Tibial nerve (tissue), 4 donors: ENCODE measurements at regions not wholly inside any gene's neighbourhood (a gene's known extent, or its start where the extent isn't known, plus 50 kb on each side); places are given as distances from the start of the nearest gene placed in this dataset.

Experiments
- DNase-seq, 2 donors: peaks; one replicate each; pipeline ENCODE4 v3.0.0-alpha.2; 2019; ENCODE audit warnings: low spot score in 2 of 2
- H3K27ac ChIP-seq, 4 donors: fragments of 200-600 bp; sonication (generic) in 3 of 4; one replicate each; pipeline ENCODE4 v1.5.1; 2017 to 2019; ENCODE audit warnings: mild to moderate bottlenecking in 1 of 4
- H3K27me3 ChIP-seq, 2 donors: fragments of 200-600 bp; sonication (generic) in 1 of 2; one replicate each; pipeline versions ENCODE4 v1.5.1 to v1.6.0; 2017 to 2019
- H3K36me3 ChIP-seq, 3 donors: fragments of 200-600 bp; sonication (generic); one replicate each; pipeline ENCODE4 v1.5.1; 2018 to 2019
- H3K4me1 ChIP-seq, 4 donors: fragments of 200-600 bp; sonication (generic) in 3 of 4; one replicate each; pipeline ENCODE4 v1.5.1; 2017 to 2019
- H3K4me3 ChIP-seq, 4 donors: fragments of 200-600 bp; sonication (generic) in 3 of 4; one replicate each; pipeline ENCODE4 v1.5.1; 2017 to 2019; ENCODE audit warnings: mild to moderate bottlenecking in 1 of 4, moderate library complexity in 1 of 4
- H3K9me3 ChIP-seq, 4 donors: fragments of 200-600 bp; sonication (generic) in 3 of 4; one replicate each; pipeline ENCODE4 v1.5.1; 2017 to 2019
- EP300 ChIP-seq, 2 donors: sonication (generic); formaldehyde crosslinking; IDR thresholded peaks; one replicate each; pipeline ENCODE4 v1.6.1; 2017; ENCODE audit warnings: antibody characterized with exemption in 2 of 2, mild to moderate bottlenecking in 1 of 2
- POLR2A ChIP-seq, 2 donors: fragments of 450-650 bp; IDR thresholded peaks; one replicate each; pipeline ENCODE4 v1.6.1; 2017; ENCODE audit warnings: antibody characterized with exemption in 2 of 2, mild to moderate bottlenecking in 2 of 2, moderate library complexity in 2 of 2
- WGBS, 2 donors: methylation state at CpG; one replicate each; pipeline ENCODE4 v1.1.5; 2018; 5-methylcytosine and 5-hydroxymethylcytosine counted together
- TF ChIP-seq, protein P1 (sequence below), 5 experiments: fragments of 200-600 bp in 3 of 5; fragments of 450-650 bp in 2 of 5; sonication (generic) in 3 of 5; IDR thresholded peaks; one replicate each; pipeline ENCODE4 v1.5.1; 2016 to 2019; ENCODE audit warnings: antibody characterized with exemption in 5 of 5, mild to moderate bottlenecking in 3 of 5, moderate library complexity in 2 of 5

GRCh38 chr5:74560245-74560644, 80.3 kb downstream of the ENC1 start:
- DNase-seq: no peak
- H3K36me3 ChIP-seq: no peaks in the 10 kb centered on the region
- no peak overlapping the region for H3K4me3 ChIP-seq
- H3K9me3 ChIP-seq: no peaks in the 10 kb centered on the region
- H3K27me3 ChIP-seq: no peaks in the 10 kb centered on the region
- no peak overlapping the region for H3K27ac ChIP-seq
- no peak for TF ChIP-seq POLR2A (IDR thresholded peaks at IDR 0.05)
- TF ChIP-seq, protein P1, sequence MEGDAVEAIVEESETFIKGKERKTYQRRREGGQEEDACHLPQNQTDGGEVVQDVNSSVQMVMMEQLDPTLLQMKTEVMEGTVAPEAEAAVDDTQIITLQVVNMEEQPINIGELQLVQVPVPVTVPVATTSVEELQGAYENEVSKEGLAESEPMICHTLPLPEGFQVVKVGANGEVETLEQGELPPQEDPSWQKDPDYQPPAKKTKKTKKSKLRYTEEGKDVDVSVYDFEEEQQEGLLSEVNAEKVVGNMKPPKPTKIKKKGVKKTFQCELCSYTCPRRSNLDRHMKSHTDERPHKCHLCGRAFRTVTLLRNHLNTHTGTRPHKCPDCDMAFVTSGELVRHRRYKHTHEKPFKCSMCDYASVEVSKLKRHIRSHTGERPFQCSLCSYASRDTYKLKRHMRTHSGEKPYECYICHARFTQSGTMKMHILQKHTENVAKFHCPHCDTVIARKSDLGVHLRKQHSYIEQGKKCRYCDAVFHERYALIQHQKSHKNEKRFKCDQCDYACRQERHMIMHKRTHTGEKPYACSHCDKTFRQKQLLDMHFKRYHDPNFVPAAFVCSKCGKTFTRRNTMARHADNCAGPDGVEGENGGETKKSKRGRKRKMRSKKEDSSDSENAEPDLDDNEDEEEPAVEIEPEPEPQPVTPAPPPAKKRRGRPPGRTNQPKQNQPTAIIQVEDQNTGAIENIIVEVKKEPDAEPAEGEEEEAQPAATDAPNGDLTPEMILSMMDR (IDR thresholded peaks at IDR 0.05): no peak
- no peak for TF ChIP-seq EP300 (IDR thresholded peaks at IDR 0.05)
- H3K4me1 ChIP-seq: peaks cover 0 to 5% (median 0%) of the 10 kb centered on the region in 4 donors

GRCh38 chr5:74556631-74557595, 83.6 kb downstream of the ENC1 start:
- H3K9me3 ChIP-seq: no peaks in the 10 kb centered on the region
- no peak overlapping the region for H3K27ac ChIP-seq
- no peaks in the 10 kb centered on the region for H3K36me3 ChIP-seq
- DNase-seq: no peak
- peaks cover 0 to 5% (median 0%) of the 10 kb centered on the region in 4 donors for H3K4me1 ChIP-seq
- WGBS, 2 donors: 54 to 70% methylated on average over 6 of the region's 6 CpGs
- H3K27me3 ChIP-seq: no peaks in the 10 kb centered on the region
- TF ChIP-seq, protein P1 (IDR thresholded peaks at IDR 0.05): no peak
- TF ChIP-seq EP300 (IDR thresholded peaks at IDR 0.05) (no peak), POLR2A (IDR thresholded peaks at IDR 0.05) (no peak)
- H3K4me3 ChIP-seq: no peak overlapping the region

GRCh38 chr5:74556006-74556405, 84.5 kb downstream of the ENC1 start:
- Histone ChIP-seq H3K27me3 (no peaks in the 10 kb centered on the region), H3K9me3 (no peaks in the 10 kb centered on the region), H3K36me3 (no peaks in the 10 kb centered on the region), H3K27ac (no peak overlapping the region), H3K4me3 (no peak overlapping the region), H3K4me1 (peaks cover 0 to 5% (median 0%) of the 10 kb centered on the region in 4 donors)
- 65 to 68% methylated on average over 3 of the region's 3 CpGs for WGBS, 2 donors
- TF ChIP-seq, protein P1 (IDR thresholded peaks at IDR 0.05): no peak
- no peak for TF ChIP-seq POLR2A (IDR thresholded peaks at IDR 0.05)
- no peak for TF ChIP-seq EP300 (IDR thresholded peaks at IDR 0.05)
- no peak for DNase-seq

GRCh38 chr5:74552101-74552500, 88.4 kb downstream of the ENC1 start:
- 44 to 56% methylated on average over 4 of the region's 4 CpGs for WGBS, 2 donors
- Histone ChIP-seq H3K36me3 (no peaks in the 10 kb centered on the region), H3K27ac (no peak overlapping the region), H3K4me3 (no peak overlapping the region), H3K9me3 (no peaks in the 10 kb centered on the region), H3K27me3 (no peaks in the 10 kb centered on the region), H3K4me1 (peaks cover 0 to 5% (median 0%) of the 10 kb centered on the region in 4 donors)
- no peak for TF ChIP-seq POLR2A (IDR thresholded peaks at IDR 0.05)
- TF ChIP-seq, protein P1 (IDR thresholded peaks at IDR 0.05): no peak
- no peak for TF ChIP-seq EP300 (IDR thresholded peaks at IDR 0.05)
- no peak for DNase-seq

GRCh38 chr5:74550927-74551326, 89.6 kb downstream of the ENC1 start:
- 94 to 96% methylated on average over 4 of the region's 4 CpGs for WGBS, 2 donors
- no peak overlapping the region for H3K4me3 ChIP-seq
- no peak for DNase-seq
- no peak overlapping the region for H3K27ac ChIP-seq
- no peaks in the 10 kb centered on the region for H3K27me3 ChIP-seq
- H3K36me3 ChIP-seq: no peaks in the 10 kb centered on the region
- TF ChIP-seq, protein P1 (IDR thresholded peaks at IDR 0.05): no peak
- TF ChIP-seq POLR2A (IDR thresholded peaks at IDR 0.05): no peak
- TF ChIP-seq EP300 (IDR thresholded peaks at IDR 0.05): no peak
- H3K9me3 ChIP-seq: no peaks in the 10 kb centered on the region
- H3K4me1 ChIP-seq: no peaks in the 10 kb centered on the region
